ENCODE measurements at regions not wholly inside any gene's neighbourhood (a gene's known extent, or its start where the extent isn't known, plus 50 kb on each side); places are given as distances from the start of the nearest gene placed in this dataset.

DNA sequence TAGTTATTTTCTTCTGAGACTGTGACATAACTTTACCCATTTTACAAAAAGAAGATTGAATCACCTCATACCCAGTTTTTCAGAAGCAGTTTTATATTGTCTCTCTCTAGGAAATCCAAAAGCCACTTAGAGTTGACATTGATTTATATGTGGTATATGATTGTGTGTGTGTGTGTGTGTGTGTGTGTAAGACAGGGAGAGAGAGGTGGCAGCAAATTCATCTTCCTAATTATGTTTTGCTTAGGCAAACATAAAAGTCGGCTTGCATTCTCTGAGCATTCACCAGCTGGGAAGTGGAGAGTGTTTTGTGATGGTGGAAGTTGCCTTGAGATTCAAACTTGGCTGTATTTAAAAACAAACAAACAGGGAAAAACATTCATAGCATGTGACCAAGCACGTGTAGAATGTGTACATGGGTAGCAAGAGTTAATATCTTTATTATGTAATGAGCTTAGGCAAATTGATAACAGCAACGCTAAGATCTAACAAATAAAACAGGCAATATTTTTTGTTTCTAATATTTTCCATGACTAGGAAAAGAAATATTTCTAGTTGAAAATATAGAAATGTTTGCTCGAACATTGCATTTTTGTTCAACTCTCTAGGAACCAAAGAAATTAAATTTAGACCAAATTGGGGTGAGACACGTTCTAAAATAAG is 64.4 kb upstream of the IGF1R start:
- TF ChIP-seq CTCF (IDR thresholded peaks at IDR 0.05; ENCODE audit: low read depth, low read length, poor library complexity, severe bottlenecking) (no peak), EZH2phosphoT487 (IDR thresholded peaks at IDR 0.05; ENCODE audit: borderline replicate concordance, low read length) (no peak)

Measured in DOHH2 (cell line).